Inflammatory macrophage (primary cell): ENCODE measurements at regions not wholly inside any gene's neighbourhood (a gene's known extent, or its start where the extent isn't known, plus 50 kb on each side); places are given as distances from the start of the nearest gene placed in this dataset.

Experiments used
- DNase-seq, 2 donors: peaks; one replicate each; pipeline ENCODE4 v3.0.0-alpha.2; 2020 to 2022

GRCh38 chr2:120616261-120616660 is 119.4 kb upstream of the GLI2 start:
- DNase-seq: no peak

- no peak for DNase-seq
Measured at GRCh38 chr2:120617055-120617454, 118.6 kb upstream of the GLI2 start.

- no peak for DNase-seq
Measured at GRCh38 chr2:120618830-120619229, 116.8 kb upstream of the GLI2 start.

GRCh38 chr2:120619579-120619978 is 116.1 kb upstream of the GLI2 start:
- DNase-seq: no peak

- DNase-seq: no peak
Measured at GRCh38 chr2:120620025-120620793, 115.5 kb upstream of the GLI2 start.

- DNase-seq: no peak
Measured at GRCh38 chr2:120622159-120622869, 113.4 kb upstream of the GLI2 start.

GRCh38 chr2:120622886-120623753 is 112.5 kb upstream of the GLI2 start:
- no peak for DNase-seq

- DNase-seq: no peak
Measured at GRCh38 chr2:120624061-120624737, 111.5 kb upstream of the GLI2 start.

- peak in 1 of 2 donors; percentile 27 for DNase-seq
Measured at GRCh38 chr2:120624738-120625446, 110.8 kb upstream of the GLI2 start.

- DNase-seq: no peak
Measured at GRCh38 chr2:120625865-120626560, 109.7 kb upstream of the GLI2 start.

GRCh38 chr2:120626566-120626965 is 109.1 kb upstream of the GLI2 start:
- peak in 1 of 2 donors; percentile 8 for DNase-seq

GRCh38 chr2:120628248-120628647 is 107.4 kb upstream of the GLI2 start:
- DNase-seq: no peak

GRCh38 chr2:120629241-120629895 is 106.3 kb upstream of the GLI2 start:
- DNase-seq: no peak

- no peak for DNase-seq
Measured at GRCh38 chr2:120630031-120630701, 105.5 kb upstream of the GLI2 start.

- peak; percentile 38 to 66 for DNase-seq
Measured at GRCh38 chr2:120631236-120631635, 104.4 kb upstream of the GLI2 start.

- DNase-seq: no peak
Measured at GRCh38 chr2:120631724-120632123, 103.9 kb upstream of the GLI2 start.

- no peak for DNase-seq
Measured at GRCh38 chr2:120632796-120633646, 102.6 kb upstream of the GLI2 start.

- no peak for DNase-seq
Measured at GRCh38 chr2:120634533-120634932, 101.1 kb upstream of the GLI2 start.

GRCh38 chr2:120635146-120635545 is 100.5 kb upstream of the GLI2 start:
- DNase-seq: no peak
